IMR-90 (cell line): ENCODE measurements at regions not wholly inside any gene's neighbourhood (a gene's known extent, or its start where the extent isn't known, plus 50 kb on each side); places are given as distances from the start of the nearest gene placed in this dataset.

ENCODE experiments used
- ATAC-seq: fragments of 200-7000 bp; cut with Tn5 transposase; 2 replicates; pipeline ENCODE4 v1.9.1; 2020; ENCODE audit warnings: low read depth, mild to moderate bottlenecking, moderate library complexity
- BruUV-seq: library from RNA; stranded (reverse); fragments of 400-500 nt; replicated peaks from 2 replicates; lab custom pipeline; 2021; lab: Mats Ljungman, UMichigan
- CTCF ChIA-PET: fragments of 300-600 bp; formaldehyde crosslinking; extraction: SDS; loops from one replicate; lab custom pipeline; 2021; ENCODE audit warnings: antibody characterized with exemption; lab: Yijun Ruan, JAX
- POLR2A ChIA-PET: fragments of 300-600 bp; sonication (Branson Sonifier 250); formaldehyde crosslinking; loops from one replicate; lab custom pipeline; 2022; ENCODE audit warnings: antibody characterized with exemption; ENCODE audit not compliant: unreplicated experiment; lab: Charles Lee
- DNase-seq: peaks from one replicate; pipeline ENCODE4 v3.0.0; 2013
- H2AFZ ChIP-seq: replicated peaks from 2 replicates; pipeline ENCODE3; 2013; ENCODE audit warnings: low read length, mild to moderate bottlenecking; ENCODE audit not compliant: poor library complexity
- H2AK5ac ChIP-seq: 2 replicates; pipeline ENCODE4 v1.6.1; 2013; ENCODE audit warnings: low read depth, low read length, inconsistent platforms
- H2AK9ac ChIP-seq: replicated peaks from 2 replicates; pipeline ENCODE3; 2013; ENCODE audit warnings: mild to moderate bottlenecking, low read depth, low read length, moderate library complexity; ENCODE audit not compliant: poor library complexity
- H2BK120ac ChIP-seq: 2 replicates; pipeline ENCODE4 v1.6.1; 2013; ENCODE audit warnings: low read depth, low read length, inconsistent platforms
- H2BK15ac ChIP-seq: 3 replicates; pipeline ENCODE4 v1.6.1; 2013; ENCODE audit warnings: low read depth, low read length, inconsistent platforms
- H2BK20ac ChIP-seq: 2 replicates; pipeline ENCODE4 v1.6.1; 2013; ENCODE audit warnings: low read depth, mild to moderate bottlenecking, inconsistent platforms, low read length, moderate library complexity
- H2BK5ac ChIP-seq: 2 replicates; pipeline ENCODE4 v1.6.1; 2013; ENCODE audit warnings: mild to moderate bottlenecking, low read depth, low read length, inconsistent platforms; ENCODE audit not compliant: poor library complexity, severe bottlenecking
- H3K14ac ChIP-seq: replicated peaks from 2 replicates; pipeline ENCODE4 v1.6.1; 2013; ENCODE audit warnings: low read depth, low read length, inconsistent platforms
- H3K18ac ChIP-seq: 2 replicates; pipeline ENCODE4 v1.6.1; 2013; ENCODE audit warnings: low read depth, low read length, control low read depth
- H3K23ac ChIP-seq: 2 replicates; pipeline ENCODE4 v1.6.1; 2013; ENCODE audit warnings: low read depth, low read length, inconsistent platforms
- H3K27ac ChIP-seq: 2 replicates; pipeline ENCODE4 v1.5.1; 2013; ENCODE audit warnings: mild to moderate bottlenecking, control low read depth, low read length; ENCODE audit not compliant: insufficient read depth
- H3K27me3 ChIP-seq: 2 replicates; pipeline ENCODE4 v1.6.1; 2013; ENCODE audit warnings: low read length; ENCODE audit not compliant: control insufficient read depth, insufficient read depth
- H3K36me3 ChIP-seq: 2 replicates; pipeline ENCODE4 v1.6.1; 2013; ENCODE audit warnings: low read length, mixed read lengths; ENCODE audit not compliant: control insufficient read depth, insufficient read depth
- H3K4ac ChIP-seq: 2 replicates; pipeline ENCODE4 v1.6.1; 2013; ENCODE audit warnings: low read depth, low read length, inconsistent platforms
- H3K4me1 ChIP-seq: 2 replicates; pipeline ENCODE4 v1.6.1; 2013; ENCODE audit warnings: low read length, mixed read lengths; ENCODE audit not compliant: control insufficient read depth, insufficient read depth
- H3K4me2 ChIP-seq: 2 replicates; pipeline ENCODE4 v1.6.1; 2013; ENCODE audit warnings: low read depth, mild to moderate bottlenecking, control low read depth, low read length, moderate library complexity
- H3K4me3 ChIP-seq: 2 replicates; pipeline ENCODE4 v1.5.1; 2013; ENCODE audit warnings: low read depth, mild to moderate bottlenecking, control low read depth, low read length, moderate library complexity; ENCODE audit not compliant: insufficient read depth
- H3K56ac ChIP-seq: 2 replicates; pipeline ENCODE4 v1.6.1; 2013; ENCODE audit warnings: low read length, inconsistent platforms; ENCODE audit not compliant: insufficient read depth; ENCODE audit errors: extremely low read depth
- H3K79me1 ChIP-seq, 2 experiments: 2 replicates each; pipeline ENCODE4 v1.6.1; 2013; ENCODE audit warnings: low read length in 2 of 2, inconsistent platforms in 1 of 2, low read depth in 1 of 2
- H3K9ac ChIP-seq: 2 replicates; pipeline ENCODE4 v1.6.1; 2013; ENCODE audit warnings: low read depth, low read length, control low read depth
- H3K9me1 ChIP-seq: 2 replicates; pipeline ENCODE4 v1.6.1; 2013; ENCODE audit warnings: low read length, inconsistent platforms; ENCODE audit not compliant: insufficient read depth
- H3K9me3 ChIP-seq: 2 replicates; pipeline ENCODE4 v1.6.1; 2013; ENCODE audit warnings: low read length; ENCODE audit not compliant: control insufficient read depth, insufficient read depth
- H4K20me1 ChIP-seq: 2 replicates; pipeline ENCODE4 v1.6.1; 2013; ENCODE audit warnings: low read length, inconsistent platforms; ENCODE audit not compliant: insufficient read depth
- H4K5ac ChIP-seq: 2 replicates; pipeline ENCODE4 v1.6.1; 2013; ENCODE audit warnings: mild to moderate bottlenecking, low read depth, low read length, control low read depth
- H4K8ac ChIP-seq, 2 experiments: 2 replicates each; pipeline ENCODE4 v1.6.1; 2013; ENCODE audit warnings: low read depth in 2 of 2, low read length in 2 of 2, control low read depth in 1 of 2, inconsistent platforms in 1 of 2
- H4K91ac ChIP-seq: 2 replicates; pipeline ENCODE4 v1.6.1; 2013; ENCODE audit warnings: low read depth, low read length, inconsistent platforms; ENCODE audit not compliant: insufficient read depth
- BHLHE40 ChIP-seq: fragments of 150-350 bp; IDR thresholded peaks from 2 replicates; pipeline ENCODE4 v1.6.1; 2016; ENCODE audit warnings: mild to moderate bottlenecking, low read depth, low read length
- CHD1 ChIP-seq: IDR thresholded peaks from 2 replicates; pipeline ENCODE4 v1.6.1; 2012; ENCODE audit warnings: low read depth, low read length, improper control_type of control experiment
- MAZ ChIP-seq: IDR thresholded peaks from 2 replicates; pipeline ENCODE4 v1.6.1; 2012; ENCODE audit warnings: low read depth, mild to moderate bottlenecking, low read length, improper control_type of control experiment, moderate library complexity, borderline replicate concordance
- MXI1 ChIP-seq: IDR thresholded peaks from 2 replicates; pipeline ENCODE4 v1.6.1; 2012; ENCODE audit warnings: low read depth, mild to moderate bottlenecking, low read length, moderate library complexity, borderline replicate concordance
- POLR2A ChIP-seq: IDR thresholded peaks from 2 replicates; pipeline ENCODE4 v1.6.1; 2012; ENCODE audit warnings: mild to moderate bottlenecking, low read depth, low read length
- RCOR1 ChIP-seq: IDR thresholded peaks from 2 replicates; pipeline ENCODE4 v1.6.1; 2012; ENCODE audit warnings: mild to moderate bottlenecking, low read length, improper control_type of control experiment; ENCODE audit not compliant: insufficient replicate concordance
- RFX5 ChIP-seq: IDR thresholded peaks from 2 replicates; pipeline ENCODE4 v1.8.0; 2012; ENCODE audit warnings: low read depth, mild to moderate bottlenecking, low read length, moderate library complexity
- SMC3 ChIP-seq: fragments of 150-350 bp; IDR thresholded peaks from 2 replicates; pipeline ENCODE4 v1.6.1; 2016; ENCODE audit warnings: low read depth, mild to moderate bottlenecking, antibody characterized with exemption, low read length, moderate library complexity
- WGBS, 2 experiments: methylation state at CpG; one replicate each; pipeline versions ENCODE4 v1.1.5 to v1.1.7; 2013; ENCODE audit warnings: missing lambda C conversion rate in 2 of 2; ENCODE audit not compliant: insufficient read length in 1 of 2; ENCODE audit errors: extremely low coverage in 2 of 2; 5-methylcytosine and 5-hydroxymethylcytosine counted together
- dilution Hi-C: fragments of 300-500 bp; cut with HindIII; formaldehyde crosslinking; loops from one replicate; pipeline ENCODE4 v1.14.3; 2018; ENCODE audit warnings: low sequenced_read_pairs; ENCODE audit not compliant: unreplicated experiment
- in situ Hi-C: fragments of 300-500 bp; cut with MboI; formaldehyde crosslinking; loops from 3 replicates; pipeline ENCODE4 v1.14.3; 2019; ENCODE audit warnings: low sequenced_read_pairs, inconsistent platforms, mixed read lengths
- intact Hi-C: fragments of 100-400 bp; cut with micrococcal nuclease; formaldehyde crosslinking; loops from 2 replicates; pipeline ENCODE4 v1.10.0; 2022
- TF ChIP-seq, protein P1 (sequence below): fragments of 150-350 bp; IDR thresholded peaks from 2 replicates; pipeline ENCODE4 v1.6.1; 2016; ENCODE audit warnings: low read depth, mild to moderate bottlenecking, low read length, moderate library complexity, borderline replicate concordance

- Histone ChIP-seq H3K4me1 (peaks cover 3% of the 10 kb centered on the region; the same call in 1 of the 2 replicates), H4K20me1 (no peaks in the 10 kb centered on the region), H3K23ac (no peak overlapping the region), H4K8ac (no peak overlapping the region), H3K4ac (no peak overlapping the region), H2AK5ac (no peak overlapping the region), H3K36me3 (no peaks in the 10 kb centered on the region), H2BK120ac (no peak overlapping the region), H3K4me2 (no peak overlapping the region), H3K79me1 (no peaks in the 10 kb centered on the region), H2AFZ (no peak overlapping the region), H3K9me1 (peaks cover 5% of the 10 kb centered on the region), H2AK9ac (no peak overlapping the region), H3K4me3 (no peak overlapping the region), H3K9me3 (no peaks in the 10 kb centered on the region), H3K27ac (no peak overlapping the region), H2BK15ac (no peak overlapping the region), H4K91ac (no peak overlapping the region), H2BK5ac (no peak overlapping the region), H2BK20ac (no peak overlapping the region), H3K18ac (no peak overlapping the region), H4K5ac (no peak overlapping the region), H3K14ac (no peak overlapping the region), H3K27me3 (peaks cover 2% of the 10 kb centered on the region; the same call in 1 of the 2 replicates), H3K9ac (no peak overlapping the region), H3K56ac (no peak overlapping the region)
- intact Hi-C loops = no loop called here
- no peak for TF ChIP-seq SMC3
- no peak for TF ChIP-seq RFX5
- no peak for TF ChIP-seq MAZ
- no peak for TF ChIP-seq RCOR1
- TF ChIP-seq CHD1 = no peak
- TF ChIP-seq, protein P1, sequence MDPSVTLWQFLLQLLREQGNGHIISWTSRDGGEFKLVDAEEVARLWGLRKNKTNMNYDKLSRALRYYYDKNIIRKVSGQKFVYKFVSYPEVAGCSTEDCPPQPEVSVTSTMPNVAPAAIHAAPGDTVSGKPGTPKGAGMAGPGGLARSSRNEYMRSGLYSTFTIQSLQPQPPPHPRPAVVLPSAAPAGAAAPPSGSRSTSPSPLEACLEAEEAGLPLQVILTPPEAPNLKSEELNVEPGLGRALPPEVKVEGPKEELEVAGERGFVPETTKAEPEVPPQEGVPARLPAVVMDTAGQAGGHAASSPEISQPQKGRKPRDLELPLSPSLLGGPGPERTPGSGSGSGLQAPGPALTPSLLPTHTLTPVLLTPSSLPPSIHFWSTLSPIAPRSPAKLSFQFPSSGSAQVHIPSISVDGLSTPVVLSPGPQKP = no peak
- TF ChIP-seq POLR2A = no peak
- no peak for TF ChIP-seq MXI1
- no peak for TF ChIP-seq BHLHE40
- BruUV-seq = no TSS peak
- in situ Hi-C loops = no loop called here
- CTCF ChIA-PET = interaction anchor here (0.6 kb wide), 1 partner anchor 17 kb away, joined by 4 read pairs; no protein-coding TSS in a partner anchor
- POLR2A ChIA-PET = no interaction called here
- WGBS, 2 experiments = no CpG with 5 or more reads among the region's 7 CpGs
- dilution Hi-C loops = no loop called here
- ATAC-seq (no peak), DNase-seq (no peak)
Measured at GRCh38 chr6:111927321-111927720, 54.1 kb upstream of the FYN start.
